GM12878 (cell line): ENCODE measurements at regions not wholly inside any gene's neighbourhood (a gene's known extent, or its start where the extent isn't known, plus 50 kb on each side); places are given as distances from the start of the nearest gene placed in this dataset.

Experiments used
- ATAC-seq: fragments of 200-7000 bp; cut with Tn5 transposase; 3 replicates; pipeline ENCODE4 v1.9.1; 2020; ENCODE audit warnings: mild to moderate bottlenecking, moderate library complexity
- BruUV-seq: library from RNA; stranded (reverse); fragments of 400-500 nt; replicated peaks from 2 replicates; lab custom pipeline; 2021; lab: Mats Ljungman, UMichigan
- CTCF ChIA-PET: fragments of 300-600 bp; sonication (Branson Sonifier 250); formaldehyde crosslinking; extraction: SDS; loops from one replicate; lab custom pipeline; 2021; ENCODE audit warnings: inconsistent platforms; lab: Yijun Ruan, JAX
- POLR2A ChIA-PET: fragments of 350-600 bp; formaldehyde crosslinking; extraction: SDS; loops from one replicate; lab custom pipeline; 2021; ENCODE audit warnings: inconsistent platforms; lab: Charles Lee
- RAD21 ChIA-PET: fragments of 300-600 bp; sonication (Branson Sonifier 250); formaldehyde crosslinking; loops from one replicate; lab custom pipeline; 2023; ENCODE audit warnings: antibody characterized with exemption; ENCODE audit not compliant: unreplicated experiment; lab: Charles Lee
- SMC1A ChIA-PET: fragments of 300-600 bp; sonication (Branson Sonifier 250); formaldehyde crosslinking; loops from one replicate; lab custom pipeline; 2023; ENCODE audit not compliant: unreplicated experiment, uncharacterized antibody; lab: Charles Lee
- DNase-seq: peaks from one replicate; pipeline ENCODE4 v3.0.0-alpha.2; 2011; ENCODE audit warnings: low read depth, low spot score
- FAIRE-seq: peaks from 3 replicates; lab custom pipeline; 2011; peaks lifted over from hg19 to GRCh38; lab: Jason Lieb, UNC
- H2AFZ ChIP-seq: 2 replicates; pipeline ENCODE4 v1.6.0; 2011; ENCODE audit warnings: low read depth, low read length, control low read depth; ENCODE audit not compliant: control insufficient read depth
- H3K27ac ChIP-seq: 2 replicates; pipeline ENCODE4 v1.5.1; 2011; ENCODE audit warnings: control low read depth; ENCODE audit not compliant: control insufficient read depth, insufficient read depth
- H3K27me3 ChIP-seq, 2 experiments: replicated peaks in 1 of 2; 2 replicates each; pipeline versions ENCODE4 v1.6.0 to v1.6.1; 2011; ENCODE audit warnings: low read length in 1 of 2; ENCODE audit not compliant: control insufficient read depth in 2 of 2, insufficient read depth in 2 of 2
- H3K36me3 ChIP-seq, 2 experiments: 2 replicates each; pipeline ENCODE4 v1.5.1; 2011; ENCODE audit warnings: low read length in 1 of 2; ENCODE audit not compliant: control insufficient read depth in 2 of 2, insufficient read depth in 2 of 2
- H3K4me1 ChIP-seq: 2 replicates; pipeline ENCODE4 v1.6.1; 2011; ENCODE audit warnings: mild to moderate bottlenecking, low read length, moderate library complexity, mixed read lengths; ENCODE audit not compliant: control insufficient read depth, insufficient read depth
- H3K4me2 ChIP-seq: 2 replicates; pipeline ENCODE4 v1.6.0; 2011; ENCODE audit warnings: control low read depth; ENCODE audit not compliant: control insufficient read depth, insufficient read depth
- H3K4me3 ChIP-seq: fragments of 200-600 bp; sonication (generic); 2 replicates; pipeline ENCODE4 v1.5.1; 2016
- H3K79me2 ChIP-seq: 2 replicates; pipeline ENCODE4 v1.6.0; 2011; ENCODE audit warnings: low read length; ENCODE audit not compliant: control insufficient read depth, insufficient read depth
- H3K9ac ChIP-seq: 2 replicates; pipeline ENCODE4 v1.8.0; 2011; ENCODE audit warnings: low read length, control low read depth, mixed read lengths; ENCODE audit not compliant: control insufficient read depth, insufficient read depth
- H3K9me3 ChIP-seq: replicated peaks from 3 replicates; pipeline ENCODE4 v1.5.1; 2011; ENCODE audit warnings: mild to moderate bottlenecking, low read length; ENCODE audit not compliant: control insufficient read depth, insufficient read depth
- H4K20me1 ChIP-seq: 2 replicates; pipeline ENCODE4 v1.6.0; 2011; ENCODE audit not compliant: control insufficient read depth, insufficient read depth
- CREB1 ChIP-seq: IDR thresholded peaks from 2 replicates; pipeline ENCODE4 v1.6.1; 2012; ENCODE audit warnings: low read depth, mild to moderate bottlenecking, inconsistent platforms
- MEF2A ChIP-seq: IDR thresholded peaks from 2 replicates; pipeline ENCODE4 v1.6.1; 2011; ENCODE audit warnings: low read depth, mild to moderate bottlenecking, low read length, moderate library complexity; ENCODE audit not compliant: insufficient read depth
- TBL1XR1 ChIP-seq: IDR thresholded peaks from 2 replicates; pipeline ENCODE4 v1.6.1; 2012; ENCODE audit warnings: low read depth, low read length, improper control_type of control experiment
- YBX1 ChIP-seq: fragments of 450-650 bp; IDR thresholded peaks from 2 replicates; pipeline ENCODE4 v1.6.1; 2016; ENCODE audit warnings: antibody characterized with exemption
- YY1 ChIP-seq: IDR thresholded peaks from 2 replicates; pipeline ENCODE4 v1.6.1; 2011; ENCODE audit warnings: low read depth, mild to moderate bottlenecking, low read length
- ZNF24 ChIP-seq: fragments of 450-650 bp; IDR thresholded peaks from 2 replicates; pipeline ENCODE4 v1.6.1; 2017; ENCODE audit warnings: antibody characterized with exemption, mild to moderate bottlenecking
- in situ Hi-C: fragments of 300-500 bp; cut with MboI; formaldehyde crosslinking; loops from 9 replicates; pipeline ENCODE4 v1.14.3; 2018; ENCODE audit warnings: mixed read lengths
- intact Hi-C: fragments of 100-400 bp; cut with micrococcal nuclease; formaldehyde crosslinking; loops from one replicate; pipeline ENCODE4 v1.14.2; 2022; ENCODE audit not compliant: unreplicated experiment
- TF ChIP-seq, protein P1 (sequence below): fragments of 450-650 bp; IDR thresholded peaks from 2 replicates; pipeline ENCODE4 v1.6.1; 2017; ENCODE audit warnings: mild to moderate bottlenecking, moderate library complexity

DNA sequence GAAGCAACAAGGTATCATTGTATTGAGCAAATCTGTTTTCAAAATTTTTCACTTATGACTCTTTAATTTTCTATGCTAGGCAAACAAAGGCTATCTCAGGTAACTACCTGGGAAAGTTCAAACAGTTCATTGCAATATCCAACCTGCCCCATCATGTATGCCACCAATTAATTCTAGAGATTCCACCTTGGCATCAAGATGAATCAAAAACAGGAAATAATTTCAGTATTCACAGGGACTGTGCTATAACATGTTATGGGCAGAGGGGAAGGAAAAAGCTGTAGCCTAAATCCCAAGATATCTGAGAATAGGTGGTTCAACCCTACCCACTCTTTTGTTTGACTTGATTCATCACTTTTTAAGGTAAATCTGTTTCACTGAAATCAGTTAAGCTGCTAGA is 67.5 kb upstream of the SH3GLB1 start:
- CTCF ChIA-PET = no interaction called here
- H3K4me3 ChIP-seq = no peak overlapping the region
- no peak overlapping the region for H3K4me2 ChIP-seq
- TF ChIP-seq YY1 (no peak), ZNF24 (no peak), YBX1 (no peak), MEF2A (no peak), TBL1XR1 (no peak), CREB1 (no peak)
- TF ChIP-seq, protein P1, sequence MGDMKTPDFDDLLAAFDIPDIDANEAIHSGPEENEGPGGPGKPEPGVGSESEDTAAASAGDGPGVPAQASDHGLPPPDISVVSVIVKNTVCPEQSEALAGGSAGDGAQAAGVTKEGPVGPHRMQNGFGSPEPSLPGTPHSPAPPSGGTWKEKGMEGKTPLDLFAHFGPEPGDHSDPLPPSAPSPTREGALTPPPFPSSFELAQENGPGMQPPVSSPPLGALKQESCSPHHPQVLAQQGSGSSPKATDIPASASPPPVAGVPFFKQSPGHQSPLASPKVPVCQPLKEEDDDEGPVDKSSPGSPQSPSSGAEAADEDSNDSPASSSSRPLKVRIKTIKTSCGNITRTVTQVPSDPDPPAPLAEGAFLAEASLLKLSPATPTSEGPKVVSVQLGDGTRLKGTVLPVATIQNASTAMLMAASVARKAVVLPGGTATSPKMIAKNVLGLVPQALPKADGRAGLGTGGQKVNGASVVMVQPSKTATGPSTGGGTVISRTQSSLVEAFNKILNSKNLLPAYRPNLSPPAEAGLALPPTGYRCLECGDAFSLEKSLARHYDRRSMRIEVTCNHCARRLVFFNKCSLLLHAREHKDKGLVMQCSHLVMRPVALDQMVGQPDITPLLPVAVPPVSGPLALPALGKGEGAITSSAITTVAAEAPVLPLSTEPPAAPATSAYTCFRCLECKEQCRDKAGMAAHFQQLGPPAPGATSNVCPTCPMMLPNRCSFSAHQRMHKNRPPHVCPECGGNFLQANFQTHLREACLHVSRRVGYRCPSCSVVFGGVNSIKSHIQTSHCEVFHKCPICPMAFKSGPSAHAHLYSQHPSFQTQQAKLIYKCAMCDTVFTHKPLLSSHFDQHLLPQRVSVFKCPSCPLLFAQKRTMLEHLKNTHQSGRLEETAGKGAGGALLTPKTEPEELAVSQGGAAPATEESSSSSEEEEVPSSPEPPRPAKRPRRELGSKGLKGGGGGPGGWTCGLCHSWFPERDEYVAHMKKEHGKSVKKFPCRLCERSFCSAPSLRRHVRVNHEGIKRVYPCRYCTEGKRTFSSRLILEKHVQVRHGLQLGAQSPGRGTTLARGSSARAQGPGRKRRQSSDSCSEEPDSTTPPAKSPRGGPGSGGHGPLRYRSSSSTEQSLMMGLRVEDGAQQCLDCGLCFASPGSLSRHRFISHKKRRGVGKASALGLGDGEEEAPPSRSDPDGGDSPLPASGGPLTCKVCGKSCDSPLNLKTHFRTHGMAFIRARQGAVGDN = no peak
- POLR2A ChIA-PET = no interaction called here
- in situ Hi-C loops (no loop called here), intact Hi-C loops (no loop called here)
- H3K9ac ChIP-seq = no peak overlapping the region
- BruUV-seq = no TSS peak
- H3K9me3 ChIP-seq = no peaks in the 10 kb centered on the region
- H3K27me3 ChIP-seq = no peaks in the 10 kb centered on the region
- H4K20me1 ChIP-seq = no peaks in the 10 kb centered on the region
- SMC1A ChIA-PET = no interaction called here
- DNase-seq (no peak), ATAC-seq (no peak), FAIRE-seq (no peak)
- no peaks in the 10 kb centered on the region for H3K79me2 ChIP-seq
- no peak overlapping the region for H3K27ac ChIP-seq
- RAD21 ChIA-PET = no interaction called here
- H2AFZ ChIP-seq = no peak overlapping the region
- H3K4me1 ChIP-seq = no peaks in the 10 kb centered on the region
- no peaks in the 10 kb centered on the region for H3K36me3 ChIP-seq
